Right lobe of liver (tissue), 6 donors: ENCODE measurements at regions not wholly inside any gene's neighbourhood (a gene's known extent, or its start where the extent isn't known, plus 50 kb on each side); places are given as distances from the start of the nearest gene placed in this dataset.
A peak's percentile ranks its signal among the peaks of the same experiment; 100 is the strongest.

ENCODE experiments used
- ATAC-seq, 4 donors: fragments of 200-7000 bp; cut with Tn5 transposase; one replicate each; pipeline ENCODE4 v1.9.1; 2020; ENCODE audit warnings: mild to moderate bottlenecking in 4 of 4, moderate library complexity in 4 of 4
- DNase-seq, 3 donors: peaks; one replicate each; pipeline ENCODE4 v3.0.0-alpha.2; 2020
- H3K27ac ChIP-seq, 3 donors: fragments of 200-600 bp; one replicate each; pipeline ENCODE4 v1.8.0; 2022
- H3K27me3 ChIP-seq, 2 donors: fragments of 200-600 bp; one replicate each; pipeline ENCODE4 v1.8.0; 2022
- H3K36me3 ChIP-seq, 4 donors: fragments of 200-600 bp; sonication (generic) in 1 of 4; one replicate each; pipeline versions ENCODE4 v1.5.1 to v1.8.0; 2017 to 2022; ENCODE audit warnings: control low read depth in 1 of 4
- H3K4me1 ChIP-seq, 4 donors: fragments of 200-600 bp; sonication (generic) in 1 of 4; one replicate each; pipeline versions ENCODE4 v1.5.1 to v1.8.0; 2017 to 2022; ENCODE audit warnings: control low read depth in 1 of 4
- H3K4me3 ChIP-seq, 3 donors: fragments of 200-600 bp; one replicate each; pipeline ENCODE4 v1.8.0; 2022
- H3K9me3 ChIP-seq, 4 donors: fragments of 200-600 bp; sonication (generic) in 1 of 4; one replicate each; pipeline versions ENCODE4 v1.5.1 to v1.8.0; 2017 to 2022; ENCODE audit warnings: control low read depth in 1 of 4
- POLR2A ChIP-seq: fragments of 450-650 bp; IDR thresholded peaks from one replicate; pipeline ENCODE4 v1.6.1; 2017; ENCODE audit warnings: antibody characterized with exemption, mild to moderate bottlenecking
- WGBS: methylation state at CpG from one replicate; pipeline ENCODE4 v1.1.6; 2018; ENCODE audit warnings: low coverage, low lambda C conversion rate; ENCODE audit not compliant: insufficient coverage; ENCODE audit errors: missing lambda C conversion rate; 5-methylcytosine and 5-hydroxymethylcytosine counted together
- intact Hi-C, 2 donors: fragments of 100-400 bp; cut with DNase I; formaldehyde crosslinking; loops; one replicate each; pipeline versions ENCODE4 v1.11.2 to v1.14.1; 2022
- TF ChIP-seq, protein P1 (sequence below), 4 donors: fragments of 200-600 bp in 3 of 4; fragments of 450-650 bp in 1 of 4; IDR thresholded peaks; one replicate each; pipeline versions ENCODE4 v1.5.1 to v1.8.0; 2016 to 2022; ENCODE audit warnings: antibody characterized with exemption in 4 of 4, mild to moderate bottlenecking in 2 of 4
- donor health status: DM: no; HTN: yes; CAD: no.
- donor health status: DM: no; HTN: no; CAD: no.
- donor health status: DM: no; HTN: no; CAD: no.
- donor health status: DM: no; HTN: yes; CAD: no.
- donor health status: DM: no; HTN: yes; CAD: no.

DNA sequence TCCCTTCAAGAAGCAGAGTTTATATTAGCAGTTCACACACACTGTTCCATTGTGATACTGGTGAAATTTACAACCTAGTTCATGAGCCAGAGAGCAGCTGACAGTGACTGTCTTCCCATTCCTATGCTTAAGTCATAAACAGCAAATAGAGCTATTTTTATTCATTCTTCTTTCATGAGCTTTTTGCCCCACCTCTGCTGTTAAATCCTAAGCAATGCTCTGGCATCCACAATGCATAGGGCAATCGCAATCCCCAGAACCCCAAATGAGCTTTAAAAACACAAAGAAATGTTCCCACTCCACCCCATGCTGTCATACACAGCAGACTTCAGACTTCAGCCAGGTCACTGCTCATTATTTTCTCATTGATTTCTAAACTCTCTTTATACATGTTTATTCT is 307.5 kb downstream of the ETS1 start:
- 47% methylated on average over 1 of the region's 1 CpG for WGBS
- DNase-seq (no peak), ATAC-seq (peak in 1 of 4 donors; percentile 23)
- intact Hi-C loops, result loop anchor here (10.0 kb wide), 2 partner anchors 95 to 355 kb away; no protein-coding TSS in a partner anchor
- H3K9me3 ChIP-seq, result peaks cover 0 to 2% (median 0%) of the 10 kb centered on the region in 4 donors
- no peak overlapping the region for H3K27ac ChIP-seq
- H3K27me3 ChIP-seq, result no peaks in the 10 kb centered on the region
- H3K36me3 ChIP-seq, result no peaks in the 10 kb centered on the region
- H3K4me1 ChIP-seq, result no peaks in the 10 kb centered on the region
- TF ChIP-seq POLR2A, result no peak
- TF ChIP-seq, protein P1, sequence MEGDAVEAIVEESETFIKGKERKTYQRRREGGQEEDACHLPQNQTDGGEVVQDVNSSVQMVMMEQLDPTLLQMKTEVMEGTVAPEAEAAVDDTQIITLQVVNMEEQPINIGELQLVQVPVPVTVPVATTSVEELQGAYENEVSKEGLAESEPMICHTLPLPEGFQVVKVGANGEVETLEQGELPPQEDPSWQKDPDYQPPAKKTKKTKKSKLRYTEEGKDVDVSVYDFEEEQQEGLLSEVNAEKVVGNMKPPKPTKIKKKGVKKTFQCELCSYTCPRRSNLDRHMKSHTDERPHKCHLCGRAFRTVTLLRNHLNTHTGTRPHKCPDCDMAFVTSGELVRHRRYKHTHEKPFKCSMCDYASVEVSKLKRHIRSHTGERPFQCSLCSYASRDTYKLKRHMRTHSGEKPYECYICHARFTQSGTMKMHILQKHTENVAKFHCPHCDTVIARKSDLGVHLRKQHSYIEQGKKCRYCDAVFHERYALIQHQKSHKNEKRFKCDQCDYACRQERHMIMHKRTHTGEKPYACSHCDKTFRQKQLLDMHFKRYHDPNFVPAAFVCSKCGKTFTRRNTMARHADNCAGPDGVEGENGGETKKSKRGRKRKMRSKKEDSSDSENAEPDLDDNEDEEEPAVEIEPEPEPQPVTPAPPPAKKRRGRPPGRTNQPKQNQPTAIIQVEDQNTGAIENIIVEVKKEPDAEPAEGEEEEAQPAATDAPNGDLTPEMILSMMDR (IDR thresholded peaks at IDR 0.05), result no peak
- no peak overlapping the region for H3K4me3 ChIP-seq

DNA sequence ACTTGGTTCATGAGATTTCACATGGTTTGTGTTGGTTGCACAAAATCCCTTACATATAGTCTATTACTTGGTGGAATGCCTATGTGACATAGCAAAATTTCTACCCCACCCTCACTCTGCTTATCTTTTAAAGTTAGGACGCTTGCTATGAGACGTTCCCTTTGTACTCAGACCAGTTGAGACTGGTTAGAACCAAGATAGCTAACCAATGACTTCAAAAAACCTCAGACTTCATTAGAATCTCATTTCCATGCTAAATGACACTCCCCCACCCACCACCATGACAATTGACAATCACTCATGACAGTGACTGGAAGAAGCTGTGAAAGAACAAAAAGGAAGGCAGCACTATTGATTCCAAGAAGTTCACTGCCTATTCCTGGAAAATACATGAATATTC is 313.6 kb downstream of the ETS1 start:
- intact Hi-C loops, result no loop called here

DNA sequence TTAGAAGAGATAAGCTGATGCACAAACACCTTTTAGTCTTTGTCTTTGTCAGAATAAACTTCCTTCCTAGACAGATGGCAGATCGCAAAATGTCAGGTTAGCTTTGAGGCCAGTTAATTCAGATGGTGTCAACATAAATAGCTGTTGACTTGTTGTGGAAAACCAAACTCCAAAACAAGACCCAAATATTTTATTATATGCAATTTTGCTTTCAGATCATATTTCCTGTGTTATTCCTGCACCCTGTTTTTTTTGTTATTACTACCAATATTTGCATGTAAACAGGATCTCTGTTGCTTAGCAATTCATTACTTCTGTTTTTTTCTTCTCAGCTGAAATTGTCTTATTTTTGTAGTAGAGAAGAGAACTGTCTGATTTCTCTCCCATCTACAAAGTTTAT is 316.0 kb downstream of the ETS1 start:
- 75% methylated on average over 1 of the region's 1 CpG for WGBS
- Histone ChIP-seq H3K9me3 (no peaks in the 10 kb centered on the region), H3K27ac (no peak overlapping the region), H3K4me3 (no peak overlapping the region), H3K4me1 (no peaks in the 10 kb centered on the region), H3K36me3 (no peaks in the 10 kb centered on the region), H3K27me3 (no peaks in the 10 kb centered on the region)
- ATAC-seq (peak in 1 of 4 donors; percentile 33), DNase-seq (no peak)
- TF ChIP-seq, protein P1 (IDR thresholded peaks at IDR 0.05), result no peak
- no peak for TF ChIP-seq POLR2A
- intact Hi-C loops, result no loop called here

More for the DNA sequence above, 313.6 kb downstream of the ETS1 start:
- DNase-seq (no peak), ATAC-seq (no peak)
- H3K9me3 ChIP-seq, result no peaks in the 10 kb centered on the region
- TF ChIP-seq, protein P1 (IDR thresholded peaks at IDR 0.05), result no peak
- TF ChIP-seq POLR2A, result no peak
- no peaks in the 10 kb centered on the region for H3K27me3 ChIP-seq
- no peaks in the 10 kb centered on the region for H3K4me1 ChIP-seq
- H3K27ac ChIP-seq, result no peak overlapping the region
- H3K36me3 ChIP-seq, result no peaks in the 10 kb centered on the region
- H3K4me3 ChIP-seq, result no peak overlapping the region
- WGBS, result 90% methylated on average over 2 of the region's 2 CpGs

DNA sequence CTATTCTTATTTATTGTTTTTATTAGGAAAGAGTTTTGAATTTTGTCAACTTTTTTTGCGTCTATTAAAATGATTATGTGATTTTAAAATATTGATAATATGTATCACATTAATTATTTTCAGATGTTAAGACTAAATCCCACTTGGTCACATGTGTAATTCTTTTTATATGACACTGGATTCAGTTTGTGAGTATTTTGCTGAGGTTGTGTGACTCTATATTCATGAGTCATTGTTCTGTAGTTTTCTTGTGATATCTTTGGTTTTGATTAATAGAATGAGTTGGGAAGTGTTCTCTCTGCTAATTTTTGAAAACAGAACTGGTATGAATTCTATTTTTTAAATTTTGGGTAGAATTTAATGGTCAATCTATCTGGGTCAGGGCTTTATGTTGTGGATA is 317.9 kb downstream of the ETS1 start:
- no peaks in the 10 kb centered on the region for H3K4me1 ChIP-seq
- no peaks in the 10 kb centered on the region for H3K36me3 ChIP-seq
- no peaks in the 10 kb centered on the region for H3K9me3 ChIP-seq
- H3K4me3 ChIP-seq, result no peak overlapping the region
- TF ChIP-seq POLR2A, result no peak
- TF ChIP-seq, protein P1 (IDR thresholded peaks at IDR 0.05), result no peak
- 88% methylated on average over 1 of the region's 1 CpG for WGBS
- intact Hi-C loops, result no loop called here
- H3K27ac ChIP-seq, result no peak overlapping the region
- H3K27me3 ChIP-seq, result no peaks in the 10 kb centered on the region
- ATAC-seq, result no peak
- no peak for DNase-seq

DNA sequence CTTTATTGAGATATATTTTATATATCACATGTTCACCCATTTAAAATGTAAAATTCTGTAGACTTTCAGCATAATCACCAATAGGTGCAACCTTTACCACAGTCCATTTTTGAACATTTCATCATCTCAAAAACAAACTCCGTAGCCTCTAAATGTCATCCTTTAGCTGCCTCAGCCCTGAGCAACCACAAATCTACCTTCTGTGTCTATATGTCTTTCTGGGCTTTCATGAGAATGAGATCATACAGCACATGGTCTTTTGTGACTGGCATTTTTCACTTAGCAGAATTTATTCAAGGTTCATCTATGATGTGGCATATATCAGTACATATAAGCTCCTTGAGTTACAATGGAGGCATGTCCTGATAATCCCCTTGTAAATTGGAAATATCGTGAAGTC is 320.5 kb downstream of the ETS1 start:
- no peaks in the 10 kb centered on the region for H3K27me3 ChIP-seq
- H3K9me3 ChIP-seq, result no peaks in the 10 kb centered on the region
- H3K36me3 ChIP-seq, result no peaks in the 10 kb centered on the region
- DNase-seq (no peak), ATAC-seq (no peak)
- TF ChIP-seq, protein P1 (IDR thresholded peaks at IDR 0.05), result no peak
- TF ChIP-seq POLR2A, result no peak
- H3K4me1 ChIP-seq, result no peaks in the 10 kb centered on the region
- intact Hi-C loops, result no loop called here
- 95% methylated on average over 2 of the region's 2 CpGs for WGBS
- no peak overlapping the region for H3K27ac ChIP-seq
- no peak overlapping the region for H3K4me3 ChIP-seq
